H9 (cell line): ENCODE measurements at regions not wholly inside any gene's neighbourhood (a gene's known extent, or its start where the extent isn't known, plus 50 kb on each side); places are given as distances from the start of the nearest gene placed in this dataset.

Experiments
- DNase-seq: peaks from one replicate; pipeline ENCODE4 v3.0.0-alpha.2; 2017
- H2AFZ ChIP-seq: one replicate; pipeline ENCODE4 v1.6.1; 2013; ENCODE audit warnings: mild to moderate bottlenecking, low read length, control low read depth, moderate library complexity
- H2AK5ac ChIP-seq: 2 replicates; pipeline ENCODE4 v1.6.1; 2013; ENCODE audit warnings: low read length, control low read depth, mixed read lengths; ENCODE audit not compliant: insufficient read length
- H2BK120ac ChIP-seq: one replicate; pipeline ENCODE4 v1.6.1; 2013; ENCODE audit warnings: low read depth, mild to moderate bottlenecking, low read length, control low read depth, inconsistent platforms; ENCODE audit not compliant: poor library complexity, severe bottlenecking
- H2BK12ac ChIP-seq: 2 replicates; pipeline ENCODE4 v1.6.1; 2013; ENCODE audit warnings: low read length, control low read depth, mixed read lengths, low read depth; ENCODE audit not compliant: insufficient read length
- H2BK15ac ChIP-seq: 2 replicates; pipeline ENCODE4 v1.6.1; 2013; ENCODE audit warnings: low read depth, low read length, control low read depth
- H2BK20ac ChIP-seq: one replicate; pipeline ENCODE4 v1.6.1; 2013; ENCODE audit warnings: low read depth, mild to moderate bottlenecking, low read length, control low read depth, inconsistent platforms; ENCODE audit not compliant: poor library complexity, severe bottlenecking
- H2BK5ac ChIP-seq: 2 replicates; pipeline ENCODE4 v1.6.1; 2013; ENCODE audit warnings: low read length, control low read depth, mixed read lengths; ENCODE audit not compliant: insufficient read length
- H3K14ac ChIP-seq: 2 replicates; pipeline ENCODE4 v1.6.1; 2013; ENCODE audit warnings: low read length, control low read depth; ENCODE audit not compliant: insufficient read depth
- H3K18ac ChIP-seq: 2 replicates; pipeline ENCODE4 v1.6.1; 2013; ENCODE audit warnings: low read depth, mild to moderate bottlenecking, mixed read lengths, low read length, control low read depth; ENCODE audit not compliant: insufficient read length
- H3K23ac ChIP-seq: 2 replicates; pipeline ENCODE4 v1.6.1; 2013; ENCODE audit warnings: low read length, control low read depth, mixed read lengths, low read depth; ENCODE audit not compliant: insufficient read length
- H3K23me2 ChIP-seq: 2 replicates; pipeline ENCODE4 v1.6.1; 2013; ENCODE audit warnings: low read depth, mild to moderate bottlenecking, mixed read lengths, low read length, control low read depth; ENCODE audit not compliant: insufficient read length, poor library complexity, severe bottlenecking
- H3K27ac ChIP-seq: 2 replicates; pipeline ENCODE4 v1.5.1; 2013; ENCODE audit warnings: low read length, control low read depth, mixed read lengths, low read depth; ENCODE audit not compliant: insufficient read length
- H3K27me3 ChIP-seq: 2 replicates; pipeline ENCODE4 v1.6.1; 2013; ENCODE audit warnings: low read length, control low read depth, inconsistent platforms; ENCODE audit not compliant: insufficient read depth
- H3K4ac ChIP-seq: 2 replicates; pipeline ENCODE4 v1.6.1; 2013; ENCODE audit warnings: low read depth, mild to moderate bottlenecking, control low read depth, inconsistent platforms, low read length, moderate library complexity
- H3K4me1 ChIP-seq: 2 replicates; pipeline ENCODE4 v1.6.1; 2013; ENCODE audit warnings: low read length, control low read depth, inconsistent platforms; ENCODE audit not compliant: insufficient read depth
- H3K4me2 ChIP-seq: 2 replicates; pipeline ENCODE4 v1.6.1; 2013; ENCODE audit warnings: low read length, control low read depth, mixed read lengths; ENCODE audit not compliant: insufficient read length, insufficient read depth
- H3K56ac ChIP-seq: 2 replicates; pipeline ENCODE4 v1.6.1; 2013; ENCODE audit warnings: low read depth, mild to moderate bottlenecking, mixed read lengths, low read length, control low read depth; ENCODE audit not compliant: insufficient read length
- H3K79me1 ChIP-seq: 2 replicates; pipeline ENCODE4 v1.6.1; 2013; ENCODE audit warnings: low read depth, mild to moderate bottlenecking, moderate library complexity, low read length, control low read depth, inconsistent platforms; ENCODE audit not compliant: insufficient read depth, poor library complexity, severe bottlenecking
- H3K79me2 ChIP-seq: 2 replicates; pipeline ENCODE4 v1.6.1; 2013; ENCODE audit warnings: low read length, control low read depth, inconsistent platforms; ENCODE audit not compliant: insufficient read depth
- H3K9ac ChIP-seq: 2 replicates; pipeline ENCODE4 v1.6.1; 2013; ENCODE audit warnings: low read length, control low read depth, mixed read lengths; ENCODE audit not compliant: insufficient read length; ENCODE audit errors: extremely low read depth
- H3K9me3 ChIP-seq: one replicate; pipeline ENCODE4 v1.6.1; 2013; ENCODE audit warnings: low read depth, low read length, inconsistent platforms; ENCODE audit not compliant: control insufficient read depth
- H3T11ph ChIP-seq: one replicate; pipeline ENCODE4 v1.6.1; 2013; ENCODE audit warnings: mild to moderate bottlenecking, low read length, control low read depth, inconsistent platforms
- H4K20me1 ChIP-seq: one replicate; pipeline ENCODE4 v1.6.1; 2013; ENCODE audit not compliant: control insufficient read depth, insufficient read length, insufficient read depth
- H4K5ac ChIP-seq: 2 replicates; pipeline ENCODE4 v1.6.1; 2013; ENCODE audit warnings: low read depth, mild to moderate bottlenecking, mixed read lengths, low read length, control low read depth; ENCODE audit not compliant: insufficient read length
- H4K8ac ChIP-seq: replicated peaks from 2 replicates; pipeline ENCODE4 v1.6.1; 2013; ENCODE audit warnings: low read length, control low read depth, mixed read lengths, low read depth; ENCODE audit not compliant: insufficient read length
- H4K91ac ChIP-seq: 2 replicates; pipeline ENCODE4 v1.6.1; 2013; ENCODE audit warnings: low read depth, mild to moderate bottlenecking, moderate library complexity, mixed read lengths, low read length, control low read depth; ENCODE audit not compliant: insufficient read length
- H3K27ac Mint-ChIP-seq, 3 experiments: 2 replicates in 2 of 3; 3 replicates in 1 of 3; pipeline ENCODE4 v1.8.0; 2020 to 2021; ENCODE audit warnings: mixed read lengths in 3 of 3, mild to moderate bottlenecking in 1 of 3, moderate library complexity in 1 of 3
- H3K27me3 Mint-ChIP-seq: 2 replicates; pipeline ENCODE4 v1.8.0; 2021; ENCODE audit warnings: low read depth, mild to moderate bottlenecking, moderate library complexity, mixed read lengths
- H3K36me3 Mint-ChIP-seq, 3 experiments: 2 replicates in 2 of 3; 3 replicates in 1 of 3; pipeline ENCODE4 v1.8.0; 2020 to 2021; ENCODE audit warnings: low read depth in 3 of 3, mixed read lengths in 3 of 3; ENCODE audit not compliant: insufficient read depth in 1 of 3
- H3K4me1 Mint-ChIP-seq, 2 experiments: 2 replicates each; pipeline ENCODE4 v1.8.0; 2020; ENCODE audit warnings: mixed read lengths in 2 of 2
- H3K4me3 Mint-ChIP-seq, 2 experiments: 2 replicates in 1 of 2; 3 replicates in 1 of 2; pipeline ENCODE4 v1.8.0; 2020 to 2021; ENCODE audit warnings: mild to moderate bottlenecking in 2 of 2, mixed read lengths in 2 of 2, moderate library complexity in 1 of 2
- H3K9me3 Mint-ChIP-seq, 2 experiments: 2 replicates in 1 of 2; 3 replicates in 1 of 2; pipeline ENCODE4 v1.8.0; 2020; ENCODE audit warnings: mild to moderate bottlenecking in 2 of 2, mixed read lengths in 2 of 2, moderate library complexity in 1 of 2
- CTCF ChIP-seq: fragments of 200-600 bp; sonication (generic); conservative IDR thresholded peaks from 3 replicates; pipeline ENCODE4 v1.8.0; 2021; ENCODE audit warnings: antibody characterized with exemption, mild to moderate bottlenecking
- WGBS: extraction: QIAGEN DNeasy Blood & Tissue Kit; methylation state at CpG from one replicate; pipeline ENCODE4 v1.1.7; 2013; ENCODE audit warnings: missing lambda C conversion rate, low lambda C conversion rate, mixed read lengths; ENCODE audit not compliant: insufficient read length; ENCODE audit errors: extremely low coverage; 5-methylcytosine and 5-hydroxymethylcytosine counted together

GRCh38 chr1:75985827-75986226 is 53.6 kb upstream of the ASB17 start:
- Histone ChIP-seq H3K4me1 (no peaks in the 10 kb centered on the region), H2BK12ac (no peak overlapping the region), H4K5ac (no peak overlapping the region), H3K9ac (no peak overlapping the region), H2AK5ac (no peak overlapping the region), H3K79me2 (no peaks in the 10 kb centered on the region), H3K4me2 (no peak overlapping the region), H3K23me2 (no peaks in the 10 kb centered on the region), H3K9me3 (no peaks in the 10 kb centered on the region), H3K56ac (no peak overlapping the region), H2BK5ac (no peak overlapping the region), H3K27ac (no peak overlapping the region), H4K91ac (no peak overlapping the region), H4K20me1 (no peaks in the 10 kb centered on the region), H2BK20ac (no peak overlapping the region), H2BK15ac (no peak overlapping the region), H3K27me3 (no peaks in the 10 kb centered on the region), H3K18ac (no peak overlapping the region), H3T11ph (no peak overlapping the region), H3K79me1 (no peaks in the 10 kb centered on the region), H2AFZ (no peak overlapping the region), H2BK120ac (no peak overlapping the region), H3K4ac (no peak overlapping the region), H4K8ac (no peak overlapping the region), H3K14ac (no peak overlapping the region), H3K23ac (no peak overlapping the region)
- no peaks in the 10 kb centered on the region for H3K27me3 Mint-ChIP-seq
- no CpG with 5 or more reads among the region's 4 CpGs for WGBS
- H3K9me3 Mint-ChIP-seq, result peaks cover 8 to 13% of the 10 kb centered on the region in 2 experiments
- H3K36me3 Mint-ChIP-seq, result peaks cover 0 to 8% (median 2%) of the 10 kb centered on the region in 3 experiments; a peak in 5 of 7 replicates
- no peak overlapping the region for H3K27ac Mint-ChIP-seq
- TF ChIP-seq CTCF, result no peak
- no peak for DNase-seq
- H3K4me3 Mint-ChIP-seq, result no peak overlapping the region
- H3K4me1 Mint-ChIP-seq, result no peaks in the 10 kb centered on the region
